ACC112 (cell line): ENCODE measurements at regions not wholly inside any gene's neighbourhood (a gene's known extent, or its start where the extent isn't known, plus 50 kb on each side); places are given as distances from the start of the nearest gene placed in this dataset.

Experiments
- H2AFZ ChIP-seq: fragments of 200-600 bp; sonication (generic); one replicate; pipeline ENCODE4 v1.6.0; 2017; ENCODE audit warnings: antibody characterized with exemption, low read length; ENCODE audit not compliant: unreplicated experiment
- H3K27ac ChIP-seq: fragments of 200-600 bp; sonication (generic); 2 replicates; pipeline ENCODE4 v1.5.1; 2014; ENCODE audit warnings: low read depth, mild to moderate bottlenecking, antibody characterized with exemption, low read length, moderate library complexity
- H3K27me3 ChIP-seq: fragments of 200-600 bp; sonication (generic); 2 replicates; pipeline ENCODE4 v1.6.1; 2014; ENCODE audit warnings: mild to moderate bottlenecking, antibody characterized with exemption, low read length, moderate library complexity, mixed read lengths; ENCODE audit not compliant: insufficient read depth
- H3K36me3 ChIP-seq: fragments of 200-600 bp; sonication (generic); 2 replicates; pipeline ENCODE4 v1.6.1; 2016; ENCODE audit warnings: mild to moderate bottlenecking, antibody characterized with exemption, low read length, moderate library complexity, mixed read lengths; ENCODE audit not compliant: insufficient read depth
- H3K4me1 ChIP-seq: fragments of 200-600 bp; sonication (generic); one replicate; pipeline ENCODE4 v1.6.1; 2016; ENCODE audit warnings: low read length, mixed read lengths; ENCODE audit not compliant: insufficient read depth, unreplicated experiment, control insufficient read depth
- H3K4me3 ChIP-seq: fragments of 200-600 bp; sonication (generic); 2 replicates; pipeline ENCODE4 v1.5.1; 2014; ENCODE audit warnings: mild to moderate bottlenecking, low read depth, low read length
- H3K79me2 ChIP-seq: fragments of 200-600 bp; sonication (generic); one replicate; pipeline ENCODE4 v1.6.0; 2016; ENCODE audit warnings: low read length; ENCODE audit not compliant: control insufficient read depth, unreplicated experiment, insufficient read depth

GRCh38 chr10:78914502-78915189 is 154.1 kb upstream of the ZMIZ1 start:
- Histone ChIP-seq H2AFZ (no peak overlapping the region), H3K4me3 (no peak overlapping the region), H3K27ac (no peak overlapping the region), H3K27me3 (peaks cover 20% of the 10 kb centered on the region), H3K4me1 (no peaks in the 10 kb centered on the region), H3K36me3 (no peaks in the 10 kb centered on the region), H3K79me2 (no peaks in the 10 kb centered on the region)

- Histone ChIP-seq H3K27ac (no peak overlapping the region), H3K27me3 (peaks cover 20% of the 10 kb centered on the region), H3K4me3 (no peak overlapping the region), H3K79me2 (no peaks in the 10 kb centered on the region), H3K36me3 (no peaks in the 10 kb centered on the region), H2AFZ (no peak overlapping the region), H3K4me1 (no peaks in the 10 kb centered on the region)
These were observed 153.6 kb upstream of the ZMIZ1 start for GRCh38 chr10:78915190-78915518.

- H3K27ac ChIP-seq = no peak overlapping the region
- H3K4me3 ChIP-seq = no peak overlapping the region
- peaks cover 24% of the 10 kb centered on the region for H3K27me3 ChIP-seq
- H2AFZ ChIP-seq = no peak overlapping the region
- H3K36me3 ChIP-seq = no peaks in the 10 kb centered on the region
- no peaks in the 10 kb centered on the region for H3K79me2 ChIP-seq
- H3K4me1 ChIP-seq = no peaks in the 10 kb centered on the region
These were observed 152.5 kb upstream of the ZMIZ1 start for GRCh38 chr10:78916227-78916626.

- Histone ChIP-seq H3K4me3 (no peak overlapping the region), H3K27me3 (peaks cover 24% of the 10 kb centered on the region), H3K36me3 (no peaks in the 10 kb centered on the region), H3K27ac (no peak overlapping the region), H2AFZ (no peak overlapping the region), H3K79me2 (no peaks in the 10 kb centered on the region), H3K4me1 (no peaks in the 10 kb centered on the region)
These were observed 149.4 kb upstream of the ZMIZ1 start for GRCh38 chr10:78919181-78919966.

- H3K27ac ChIP-seq = no peak overlapping the region
- no peak overlapping the region for H2AFZ ChIP-seq
- no peaks in the 10 kb centered on the region for H3K36me3 ChIP-seq
- no peak overlapping the region for H3K4me3 ChIP-seq
- no peaks in the 10 kb centered on the region for H3K79me2 ChIP-seq
- no peaks in the 10 kb centered on the region for H3K4me1 ChIP-seq
- H3K27me3 ChIP-seq = peaks cover 24% of the 10 kb centered on the region
These were observed 148.8 kb upstream of the ZMIZ1 start for GRCh38 chr10:78920011-78920410.

- H3K4me3 ChIP-seq = no peak overlapping the region
- no peaks in the 10 kb centered on the region for H3K36me3 ChIP-seq
- H3K27me3 ChIP-seq = peaks cover 24% of the 10 kb centered on the region; the same call in 1 of the 2 replicates
- H2AFZ ChIP-seq = no peak overlapping the region
- H3K4me1 ChIP-seq = peaks cover 12% of the 10 kb centered on the region
- no peak overlapping the region for H3K27ac ChIP-seq
- H3K79me2 ChIP-seq = no peaks in the 10 kb centered on the region
These were observed 146.9 kb upstream of the ZMIZ1 start for GRCh38 chr10:78921895-78922294.

GRCh38 chr10:78923647-78924318 is 145.0 kb upstream of the ZMIZ1 start:
- H3K36me3 ChIP-seq = no peaks in the 10 kb centered on the region
- no peak overlapping the region for H3K27ac ChIP-seq
- no peak overlapping the region for H3K4me3 ChIP-seq
- peaks cover 8% of the 10 kb centered on the region; the same call in 1 of the 2 replicates for H3K27me3 ChIP-seq
- no peaks in the 10 kb centered on the region for H3K79me2 ChIP-seq
- no peak overlapping the region for H2AFZ ChIP-seq
- peaks cover 12% of the 10 kb centered on the region for H3K4me1 ChIP-seq

- Histone ChIP-seq H3K27me3 (0 out of 2 replicates have a peak, but pooled peaks cover 4% of the 10 kb centered on the region), H3K36me3 (no peaks in the 10 kb centered on the region), H2AFZ (no peak overlapping the region), H3K79me2 (no peaks in the 10 kb centered on the region), H3K4me1 (peaks cover 12% of the 10 kb centered on the region), H3K4me3 (no peak overlapping the region), H3K27ac (no peak overlapping the region)
These were observed 144.3 kb upstream of the ZMIZ1 start for GRCh38 chr10:78924319-78925003.

- H3K79me2 ChIP-seq = no peaks in the 10 kb centered on the region
- H3K4me3 ChIP-seq = no peak overlapping the region
- peaks cover 12% of the 10 kb centered on the region for H3K4me1 ChIP-seq
- no peak overlapping the region for H2AFZ ChIP-seq
- H3K36me3 ChIP-seq = no peaks in the 10 kb centered on the region
- 0 out of 2 replicates have a peak, but pooled peaks cover 4% of the 10 kb centered on the region for H3K27me3 ChIP-seq
- H3K27ac ChIP-seq = peak overlapping the region; percentile 56
These were observed 143.5 kb upstream of the ZMIZ1 start for GRCh38 chr10:78925275-78925674.

GRCh38 chr10:78925800-78926319 is 142.9 kb upstream of the ZMIZ1 start:
- H3K79me2 ChIP-seq = no peaks in the 10 kb centered on the region
- peak overlapping the region; percentile 56 for H3K27ac ChIP-seq
- peaks cover 12% of the 10 kb centered on the region for H3K4me1 ChIP-seq
- H3K4me3 ChIP-seq = no peak overlapping the region
- no peak overlapping the region for H2AFZ ChIP-seq
- no peaks in the 10 kb centered on the region for H3K36me3 ChIP-seq
- H3K27me3 ChIP-seq = no peaks in the 10 kb centered on the region
